ENCODE measurements at regions not wholly inside any gene's neighbourhood (a gene's known extent, or its start where the extent isn't known, plus 50 kb on each side); places are given as distances from the start of the nearest gene placed in this dataset.

GRCh38 chr9:7947577-7947976, 148.0 kb upstream of the DMAC1 start:
- no peak for DNase-seq
- TF ChIP-seq POLR2A (IDR thresholded peaks at IDR 0.05; ENCODE audit: low read length), result no peak

- TF ChIP-seq POLR2A (IDR thresholded peaks at IDR 0.05; ENCODE audit: low read length), result no peak
- no peak for TF ChIP-seq GATA1 (IDR thresholded peaks at IDR 0.05; ENCODE audit: low read depth, low read length)
Measured at GRCh38 chr9:7946458-7946857, 146.9 kb upstream of the DMAC1 start.

GRCh38 chr9:7944572-7944971, 145.0 kb upstream of the DMAC1 start:
- no peak for DNase-seq
- no peak for TF ChIP-seq POLR2A (IDR thresholded peaks at IDR 0.05; ENCODE audit: low read length)
- no peak for TF ChIP-seq GATA1 (IDR thresholded peaks at IDR 0.05; ENCODE audit: low read depth, low read length)

More at GRCh38 chr9:7946458-7946857, 146.9 kb upstream of the DMAC1 start:
- DNase-seq, result no peak

- TF ChIP-seq GATA1 (IDR thresholded peaks at IDR 0.05; ENCODE audit: low read depth, low read length), result no peak
- no peak for TF ChIP-seq POLR2A (IDR thresholded peaks at IDR 0.05; ENCODE audit: low read length)
- DNase-seq, result no peak
Measured at GRCh38 chr9:7937761-7938491, 138.3 kb upstream of the DMAC1 start.

GRCh38 chr9:7936996-7937395, 137.4 kb upstream of the DMAC1 start:
- no peak for DNase-seq
- no peak for TF ChIP-seq GATA1 (IDR thresholded peaks at IDR 0.05; ENCODE audit: low read depth, low read length)
- no peak for TF ChIP-seq POLR2A (IDR thresholded peaks at IDR 0.05; ENCODE audit: low read length)

- TF ChIP-seq GATA1 (IDR thresholded peaks at IDR 0.05; ENCODE audit: low read depth, low read length) (no peak), POLR2A (IDR thresholded peaks at IDR 0.05; ENCODE audit: low read length) (no peak)
- no peak for DNase-seq
Measured at GRCh38 chr9:7936163-7936562, 136.6 kb upstream of the DMAC1 start.

GRCh38 chr9:7935681-7936080, 136.1 kb upstream of the DMAC1 start:
- TF ChIP-seq GATA1 (IDR thresholded peaks at IDR 0.05; ENCODE audit: low read depth, low read length) (no peak), POLR2A (IDR thresholded peaks at IDR 0.05; ENCODE audit: low read length) (no peak)
- no peak for DNase-seq

GRCh38 chr9:7932767-7933166, 133.2 kb upstream of the DMAC1 start:
- DNase-seq, result no peak
- no peak for TF ChIP-seq GATA1 (IDR thresholded peaks at IDR 0.05; ENCODE audit: low read depth, low read length)
- no peak for TF ChIP-seq POLR2A (IDR thresholded peaks at IDR 0.05; ENCODE audit: low read length)

GRCh38 chr9:7930613-7931012, 131.0 kb upstream of the DMAC1 start:
- no peak for TF ChIP-seq POLR2A (IDR thresholded peaks at IDR 0.05; ENCODE audit: low read length)
- TF ChIP-seq GATA1 (IDR thresholded peaks at IDR 0.05; ENCODE audit: low read depth, low read length), result no peak

GRCh38 chr9:7921545-7922197, 122.1 kb upstream of the DMAC1 start:
- TF ChIP-seq GATA1 (IDR thresholded peaks at IDR 0.05; ENCODE audit: low read depth, low read length), result no peak
- TF ChIP-seq POLR2A (IDR thresholded peaks at IDR 0.05; ENCODE audit: low read length), result no peak

More at GRCh38 chr9:7930613-7931012, 131.0 kb upstream of the DMAC1 start:
- DNase-seq, result no peak

GRCh38 chr9:7912037-7912535, 112.5 kb upstream of the DMAC1 start:
- DNase-seq, result no peak
- TF ChIP-seq POLR2A (IDR thresholded peaks at IDR 0.05; ENCODE audit: low read length) (no peak), GATA1 (IDR thresholded peaks at IDR 0.05; ENCODE audit: low read depth, low read length) (no peak)

More at GRCh38 chr9:7921545-7922197, 122.1 kb upstream of the DMAC1 start:
- no peak for DNase-seq

- DNase-seq, result no peak
- no peak for TF ChIP-seq POLR2A (IDR thresholded peaks at IDR 0.05; ENCODE audit: low read length)
- TF ChIP-seq GATA1 (IDR thresholded peaks at IDR 0.05; ENCODE audit: low read depth, low read length), result no peak
Measured at GRCh38 chr9:7910426-7911020, 110.9 kb upstream of the DMAC1 start.

GRCh38 chr9:7909537-7909936, 110.0 kb upstream of the DMAC1 start:
- no peak for TF ChIP-seq GATA1 (IDR thresholded peaks at IDR 0.05; ENCODE audit: low read depth, low read length)
- TF ChIP-seq POLR2A (IDR thresholded peaks at IDR 0.05; ENCODE audit: low read length), result no peak
- DNase-seq, result no peak

- DNase-seq, result no peak
- no peak for TF ChIP-seq POLR2A (IDR thresholded peaks at IDR 0.05; ENCODE audit: low read length)
- TF ChIP-seq GATA1 (IDR thresholded peaks at IDR 0.05; ENCODE audit: low read depth, low read length), result no peak
Measured at GRCh38 chr9:7907551-7908337, 108.2 kb upstream of the DMAC1 start.

Measured in erythroblast (primary cell).